Tibial artery (tissue), 4 donors: ENCODE measurements at regions not wholly inside any gene's neighbourhood (a gene's known extent, or its start where the extent isn't known, plus 50 kb on each side); places are given as distances from the start of the nearest gene placed in this dataset.
"Not testable (repeated sequence)": the region's sequence is repeated elsewhere in the genome, so short reads cannot be mapped to it uniquely, and the experiment has no call there.

ENCODE experiments used
- DNase-seq, 2 donors: peaks; one replicate each; pipeline ENCODE4 v3.0.0-alpha.2; 2019
- H3K27ac ChIP-seq, 2 donors: fragments of 200-600 bp; sonication (generic) in 1 of 2; 1 replicate in 1 of 2; 2 replicates in 1 of 2; pipeline ENCODE4 v1.5.1; 2018 to 2019; ENCODE audit warnings: mild to moderate bottlenecking in 1 of 2
- H3K27me3 ChIP-seq, 2 donors: fragments of 200-600 bp; sonication (generic) in 1 of 2; one replicate each; pipeline versions ENCODE4 v1.5.1 to v1.6.0; 2016 to 2019
- H3K36me3 ChIP-seq, 3 donors: fragments of 200-600 bp; sonication (generic) in 2 of 3; one replicate each; pipeline ENCODE4 v1.5.1; 2016 to 2019; ENCODE audit warnings: mild to moderate bottlenecking in 2 of 3
- H3K4me1 ChIP-seq, 4 donors: fragments of 200-600 bp; sonication (generic) in 2 of 4; 1 replicate in 3 of 4; 2 replicates in 1 of 4; pipeline ENCODE4 v1.5.1; 2016 to 2019
- H3K4me3 ChIP-seq, 2 donors: fragments of 200-600 bp; sonication (generic) in 1 of 2; 1 replicate in 1 of 2; 2 replicates in 1 of 2; pipeline ENCODE4 v1.5.1; 2018 to 2019; ENCODE audit warnings: mild to moderate bottlenecking in 2 of 2
- H3K9me3 ChIP-seq, 3 donors: fragments of 200-600 bp; sonication (generic) in 1 of 3; one replicate each; pipeline ENCODE4 v1.5.1; 2016 to 2019
- intact Hi-C: fragments of 100-400 bp; cut with DNase I; formaldehyde crosslinking; loops from one replicate; pipeline ENCODE4 v1.15.0; 2023; ENCODE audit warnings: low total_unique reads
- TF ChIP-seq, protein P1 (sequence below), 2 experiments: fragments of 200-600 bp in 1 of 2; fragments of 450-650 bp in 1 of 2; IDR thresholded peaks; one replicate each; pipeline ENCODE4 v1.5.1; 2017 to 2019; ENCODE audit warnings: antibody characterized with exemption in 2 of 2, mild to moderate bottlenecking in 1 of 2, moderate library complexity in 1 of 2

DNA sequence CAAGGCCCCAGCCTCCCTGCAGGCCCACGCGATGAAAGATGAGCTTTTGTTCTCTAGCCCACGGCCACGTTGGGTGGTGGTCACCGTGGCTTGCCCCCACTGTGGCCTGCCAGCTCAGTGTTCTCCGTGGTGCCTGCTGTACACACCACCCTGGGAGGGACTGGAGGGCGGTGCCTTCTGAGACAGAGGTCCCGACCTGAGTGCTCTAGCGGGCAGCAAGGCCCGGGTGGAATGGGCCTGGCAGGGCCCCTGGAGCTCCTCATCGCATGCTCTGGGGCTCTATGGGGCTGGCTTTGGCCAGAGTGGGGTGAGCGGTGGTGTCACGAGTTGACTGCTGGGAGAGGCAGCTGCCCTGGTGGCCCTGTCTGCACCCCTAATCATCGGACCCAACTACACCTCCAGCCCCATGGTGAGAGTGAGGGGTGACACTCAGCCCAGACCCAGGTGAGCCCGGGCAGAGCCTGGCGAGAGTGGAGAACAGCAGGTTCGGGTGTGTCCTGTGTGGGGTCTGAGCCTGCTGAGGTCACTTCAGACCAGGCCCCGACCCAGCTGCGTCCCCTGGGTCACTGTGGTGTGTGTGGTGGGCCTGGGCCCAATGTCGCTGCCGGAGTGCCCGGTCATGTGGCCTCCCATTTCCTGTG lies 541.9 kb downstream of the TBC1D22A start:
- H3K4me3 ChIP-seq, result no peak overlapping the region
- H3K4me1 ChIP-seq, result no peaks in the 10 kb centered on the region
- no peak overlapping the region for H3K27ac ChIP-seq
- TF ChIP-seq, protein P1, sequence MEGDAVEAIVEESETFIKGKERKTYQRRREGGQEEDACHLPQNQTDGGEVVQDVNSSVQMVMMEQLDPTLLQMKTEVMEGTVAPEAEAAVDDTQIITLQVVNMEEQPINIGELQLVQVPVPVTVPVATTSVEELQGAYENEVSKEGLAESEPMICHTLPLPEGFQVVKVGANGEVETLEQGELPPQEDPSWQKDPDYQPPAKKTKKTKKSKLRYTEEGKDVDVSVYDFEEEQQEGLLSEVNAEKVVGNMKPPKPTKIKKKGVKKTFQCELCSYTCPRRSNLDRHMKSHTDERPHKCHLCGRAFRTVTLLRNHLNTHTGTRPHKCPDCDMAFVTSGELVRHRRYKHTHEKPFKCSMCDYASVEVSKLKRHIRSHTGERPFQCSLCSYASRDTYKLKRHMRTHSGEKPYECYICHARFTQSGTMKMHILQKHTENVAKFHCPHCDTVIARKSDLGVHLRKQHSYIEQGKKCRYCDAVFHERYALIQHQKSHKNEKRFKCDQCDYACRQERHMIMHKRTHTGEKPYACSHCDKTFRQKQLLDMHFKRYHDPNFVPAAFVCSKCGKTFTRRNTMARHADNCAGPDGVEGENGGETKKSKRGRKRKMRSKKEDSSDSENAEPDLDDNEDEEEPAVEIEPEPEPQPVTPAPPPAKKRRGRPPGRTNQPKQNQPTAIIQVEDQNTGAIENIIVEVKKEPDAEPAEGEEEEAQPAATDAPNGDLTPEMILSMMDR (IDR thresholded peaks at IDR 0.05), result no peak
- intact Hi-C loops, result no loop called here
- no peaks in the 10 kb centered on the region for H3K9me3 ChIP-seq
- H3K36me3 ChIP-seq, result no peaks in the 10 kb centered on the region
- H3K27me3 ChIP-seq, result peaks cover 0 to 9% of the 10 kb centered on the region in 2 donors
- no peak for DNase-seq

- Histone ChIP-seq H3K36me3 (no peaks in the 10 kb centered on the region), H3K27me3 (peaks cover 0 to 9% of the 10 kb centered on the region in 2 donors), H3K9me3 (no peaks in the 10 kb centered on the region), H3K4me3 (no peak overlapping the region), H3K27ac (no peak overlapping the region), H3K4me1 (no peaks in the 10 kb centered on the region)
- intact Hi-C loops, result no loop called here
- TF ChIP-seq, protein P1 (IDR thresholded peaks at IDR 0.05), result no peak
- no peak for DNase-seq
Observed at GRCh38 chr22:47303161-47303890, 540.9 kb downstream of the TBC1D22A start.

GRCh38 chr22:47302587-47302986 lies 540.1 kb downstream of the TBC1D22A start:
- H3K27me3 ChIP-seq, H3K4me3 ChIP-seq, intact Hi-C loops, H3K27ac ChIP-seq, H3K4me1 ChIP-seq, H3K36me3 ChIP-seq, H3K9me3 ChIP-seq, DNase-seq: not testable (repeated sequence)

GRCh38 chr22:47301820-47302475 lies 539.5 kb downstream of the TBC1D22A start:
- TF ChIP-seq, protein P1 (IDR thresholded peaks at IDR 0.05), result no peak
- H3K27me3 ChIP-seq, result peaks cover 0 to 11% of the 10 kb centered on the region in 2 donors
- no peak overlapping the region for H3K27ac ChIP-seq
- DNase-seq, result no peak
- intact Hi-C loops, result no loop called here
- no peak overlapping the region for H3K4me3 ChIP-seq
- no peaks in the 10 kb centered on the region for H3K4me1 ChIP-seq
- no peaks in the 10 kb centered on the region for H3K9me3 ChIP-seq
- H3K36me3 ChIP-seq, result no peaks in the 10 kb centered on the region

DNA sequence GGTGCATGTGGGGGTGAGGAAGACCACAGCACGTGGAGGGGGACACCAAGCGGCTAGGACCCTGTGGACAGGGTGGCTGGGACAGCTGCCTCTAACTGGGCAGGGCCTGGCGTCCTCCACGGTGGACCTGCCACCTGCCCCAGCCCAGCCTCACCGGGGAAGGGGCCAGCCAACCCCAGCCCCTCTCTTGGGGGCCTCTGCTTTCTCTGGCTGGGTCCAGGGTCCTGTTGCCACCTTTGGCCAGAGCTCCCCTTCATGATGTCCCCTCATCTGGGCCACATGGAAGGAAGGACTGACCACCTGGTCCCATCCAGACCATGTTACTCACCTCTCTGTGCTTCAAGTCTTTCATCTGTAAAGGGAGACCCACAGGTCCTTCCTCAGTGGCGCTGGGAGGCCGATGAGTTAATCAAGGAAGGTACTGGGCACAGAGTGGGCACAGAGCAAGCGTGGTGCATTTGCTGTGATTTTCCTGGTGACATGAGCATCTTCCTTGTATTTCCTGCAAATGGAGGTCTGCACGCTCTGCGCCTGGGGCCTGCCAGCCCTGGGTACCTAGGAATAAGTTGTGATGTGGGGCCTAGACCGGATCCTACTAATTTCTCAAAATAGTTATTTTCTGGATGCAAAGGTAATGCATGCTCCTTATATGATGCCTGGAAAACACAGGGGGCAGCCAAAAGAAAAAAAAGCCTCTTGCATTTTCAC lies 538.4 kb downstream of the TBC1D22A start:
- Histone ChIP-seq H3K4me1 (no peaks in the 10 kb centered on the region), H3K27ac (no peak overlapping the region), H3K9me3 (no peaks in the 10 kb centered on the region), H3K27me3 (peaks cover 0 to 14% of the 10 kb centered on the region in 2 donors), H3K4me3 (no peak overlapping the region), H3K36me3 (no peaks in the 10 kb centered on the region)
- intact Hi-C loops, result no loop called here
- TF ChIP-seq, protein P1 (IDR thresholded peaks at IDR 0.05), result no peak
- no peak for DNase-seq
